ENCODE measurements at regions not wholly inside any gene's neighbourhood (a gene's known extent, or its start where the extent isn't known, plus 50 kb on each side); places are given as distances from the start of the nearest gene placed in this dataset.
A peak's percentile ranks its signal among the peaks of the same experiment; 100 is the strongest.

DNA sequence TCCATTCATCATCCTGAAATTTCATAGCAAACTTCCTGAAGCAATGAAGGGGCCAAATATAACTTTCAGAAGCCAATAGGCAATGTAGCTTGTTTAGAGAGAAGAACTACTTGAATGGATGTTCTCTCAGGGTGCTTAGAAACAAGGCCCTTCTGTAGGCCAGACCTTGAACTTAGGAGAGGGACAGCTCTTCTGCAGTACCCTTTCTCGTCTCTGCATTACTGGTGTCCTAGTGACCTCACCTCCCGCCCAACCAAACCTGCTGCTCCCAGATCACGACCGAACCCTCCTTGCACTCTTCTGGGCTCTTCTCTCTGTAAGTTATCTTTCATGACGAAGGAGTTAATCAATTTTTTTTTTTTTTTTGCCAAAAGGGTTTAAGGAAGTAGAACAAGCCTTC, 543.9 kb downstream of the TDRD15 start:
- no peak for DNase-seq (ENCODE audit: low read depth in 2 of 2)
- TF ChIP-seq, protein P1, sequence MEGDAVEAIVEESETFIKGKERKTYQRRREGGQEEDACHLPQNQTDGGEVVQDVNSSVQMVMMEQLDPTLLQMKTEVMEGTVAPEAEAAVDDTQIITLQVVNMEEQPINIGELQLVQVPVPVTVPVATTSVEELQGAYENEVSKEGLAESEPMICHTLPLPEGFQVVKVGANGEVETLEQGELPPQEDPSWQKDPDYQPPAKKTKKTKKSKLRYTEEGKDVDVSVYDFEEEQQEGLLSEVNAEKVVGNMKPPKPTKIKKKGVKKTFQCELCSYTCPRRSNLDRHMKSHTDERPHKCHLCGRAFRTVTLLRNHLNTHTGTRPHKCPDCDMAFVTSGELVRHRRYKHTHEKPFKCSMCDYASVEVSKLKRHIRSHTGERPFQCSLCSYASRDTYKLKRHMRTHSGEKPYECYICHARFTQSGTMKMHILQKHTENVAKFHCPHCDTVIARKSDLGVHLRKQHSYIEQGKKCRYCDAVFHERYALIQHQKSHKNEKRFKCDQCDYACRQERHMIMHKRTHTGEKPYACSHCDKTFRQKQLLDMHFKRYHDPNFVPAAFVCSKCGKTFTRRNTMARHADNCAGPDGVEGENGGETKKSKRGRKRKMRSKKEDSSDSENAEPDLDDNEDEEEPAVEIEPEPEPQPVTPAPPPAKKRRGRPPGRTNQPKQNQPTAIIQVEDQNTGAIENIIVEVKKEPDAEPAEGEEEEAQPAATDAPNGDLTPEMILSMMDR (IDR thresholded peaks at IDR 0.05; ENCODE audit: low read depth, low read length) = no peak
- no peak overlapping the region for H3K4me3 ChIP-seq (replicated peaks in 1 of 2; ENCODE audit: low read depth in 2 of 2, low read length in 2 of 2)

DNA sequence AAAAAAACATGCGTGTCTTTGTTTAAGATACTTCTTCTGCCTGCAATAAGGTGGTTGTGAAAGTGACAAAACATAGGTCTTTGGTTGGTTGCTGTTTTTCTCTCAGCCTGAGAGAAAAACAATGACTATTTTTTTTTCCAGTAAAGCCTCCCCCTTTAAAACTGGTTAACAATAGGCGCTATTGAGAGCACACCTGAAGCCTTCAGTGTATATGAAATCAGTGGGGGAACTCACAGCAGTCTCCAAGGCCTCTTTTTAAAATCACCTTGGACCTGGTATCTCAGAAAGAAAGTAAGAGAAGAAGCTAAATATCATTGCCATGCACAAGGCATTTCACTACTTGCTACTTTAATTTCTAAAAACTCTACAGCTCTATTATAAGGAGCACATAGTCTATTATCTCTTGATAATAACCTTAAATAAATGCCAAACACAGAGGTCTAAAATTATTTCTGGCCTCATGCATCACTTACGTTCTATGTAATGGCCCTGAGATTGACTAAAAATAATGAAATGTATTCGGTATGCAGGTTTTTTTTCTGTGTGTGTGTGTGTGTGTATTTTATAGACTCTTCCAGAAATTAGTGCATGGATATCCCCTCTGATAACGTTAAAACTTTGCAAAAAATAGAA, 544.4 kb downstream of the TDRD15 start:
- no peak overlapping the region for H3K4me3 ChIP-seq (replicated peaks in 1 of 2; ENCODE audit: low read depth in 2 of 2, low read length in 2 of 2)
- DNase-seq (ENCODE audit: low read depth in 2 of 2) = no peak
- TF ChIP-seq, protein P1 (IDR thresholded peaks at IDR 0.05; ENCODE audit: low read depth, low read length) = no peak

DNA sequence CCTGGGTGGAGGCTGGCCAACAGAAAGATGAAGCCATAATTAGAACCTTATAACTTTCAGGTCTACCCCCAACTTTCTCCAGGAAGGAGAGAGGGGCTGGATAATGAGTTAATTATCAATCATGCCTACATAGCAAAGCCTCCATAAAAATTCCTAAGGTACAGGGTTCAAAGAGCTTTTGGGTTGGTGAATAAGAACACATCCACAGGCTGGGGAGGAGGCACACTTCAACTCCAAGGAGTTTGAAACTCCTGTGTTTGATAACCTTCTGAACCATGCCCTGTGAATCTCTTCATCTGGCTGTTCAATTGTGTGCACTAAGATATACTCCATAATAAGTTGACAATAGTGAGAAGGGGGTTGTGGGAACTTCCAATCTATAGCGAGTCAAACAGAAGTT, 552.3 kb downstream of the TDRD15 start:
- TF ChIP-seq, protein P1 (IDR thresholded peaks at IDR 0.05; ENCODE audit: low read depth, low read length) = no peak
- DNase-seq (ENCODE audit: low read depth in 2 of 2) = no peak
- H3K4me3 ChIP-seq (replicated peaks in 1 of 2; ENCODE audit: low read depth in 2 of 2, low read length in 2 of 2) = no peak overlapping the region

GRCh38 chr2:21676676-21677075, 552.9 kb downstream of the TDRD15 start:
- TF ChIP-seq, protein P1 (IDR thresholded peaks at IDR 0.05; ENCODE audit: low read depth, low read length) = no peak
- no peak overlapping the region for H3K4me3 ChIP-seq (replicated peaks in 1 of 2; ENCODE audit: low read depth in 2 of 2, low read length in 2 of 2)
- DNase-seq (ENCODE audit: low read depth in 2 of 2) = peak in 1 of 2 donors; percentile 16

DNA sequence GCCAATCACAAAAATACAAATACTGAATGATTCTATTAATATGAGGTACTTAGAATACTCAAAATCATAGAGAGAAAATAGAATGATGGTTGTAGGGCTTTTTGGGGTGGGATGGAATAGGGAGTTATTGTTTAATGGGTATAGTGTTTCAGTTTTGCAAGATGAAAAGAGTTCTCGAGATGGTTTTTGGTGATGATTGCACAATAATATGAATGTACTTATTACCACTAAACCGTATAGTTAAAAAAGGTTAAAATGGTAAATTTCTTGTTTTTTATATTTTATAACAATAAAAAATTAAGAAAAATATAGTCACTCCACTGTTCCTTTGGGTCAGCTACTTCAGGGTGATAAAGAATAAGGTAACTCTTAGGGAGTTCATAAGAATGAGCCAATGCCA, 560.1 kb downstream of the TDRD15 start:
- DNase-seq (ENCODE audit: low read depth in 2 of 2) = no peak
- TF ChIP-seq, protein P1 (IDR thresholded peaks at IDR 0.05; ENCODE audit: low read depth, low read length) = no peak
- no peak overlapping the region for H3K4me3 ChIP-seq (replicated peaks in 1 of 2; ENCODE audit: low read depth in 2 of 2, low read length in 2 of 2)

DNA sequence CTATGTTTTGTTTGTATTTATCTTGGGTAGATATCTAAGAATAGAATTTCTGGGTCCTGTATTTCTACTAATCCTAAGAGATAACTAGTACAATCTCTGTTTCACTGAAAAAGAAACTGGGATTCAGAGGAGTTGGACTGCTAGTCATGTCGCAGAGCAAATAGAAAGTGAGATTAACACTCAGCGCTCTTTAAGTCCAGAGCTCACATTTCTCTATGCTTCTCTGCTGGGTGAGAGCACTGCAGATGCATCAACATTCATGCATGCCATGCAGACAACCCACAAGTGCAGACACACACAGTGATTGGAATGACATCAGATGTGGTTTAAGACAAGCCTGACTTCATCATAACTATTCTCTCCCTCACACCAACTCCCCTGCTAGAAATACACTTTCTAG, 563.8 kb downstream of the TDRD15 start:
- DNase-seq (ENCODE audit: low read depth in 2 of 2) = no peak
- TF ChIP-seq, protein P1 (IDR thresholded peaks at IDR 0.05; ENCODE audit: low read depth, low read length) = no peak
- H3K4me3 ChIP-seq (replicated peaks in 1 of 2; ENCODE audit: low read depth in 2 of 2, low read length in 2 of 2) = no peak overlapping the region

DNA sequence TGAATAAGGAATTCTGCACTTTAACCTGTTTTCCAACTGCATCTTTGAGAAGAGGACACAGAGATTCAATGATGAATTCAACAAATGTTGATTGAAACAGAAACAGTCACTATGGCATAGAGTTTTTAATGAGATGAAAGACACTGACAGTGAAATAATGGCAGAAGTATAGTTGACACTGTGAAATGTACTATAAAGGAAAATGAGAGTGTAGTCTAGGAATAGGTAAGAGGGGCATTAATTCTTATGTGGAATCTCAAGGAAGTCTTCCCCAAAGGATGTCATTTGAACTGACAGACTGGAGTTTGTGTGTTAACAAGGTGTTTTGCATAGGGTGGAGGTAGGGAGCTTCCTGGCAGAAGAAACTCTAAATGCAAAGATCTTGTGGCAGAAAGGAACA, 566.2 kb downstream of the TDRD15 start:
- no peak for DNase-seq (ENCODE audit: low read depth in 2 of 2)
- TF ChIP-seq, protein P1 (IDR thresholded peaks at IDR 0.05; ENCODE audit: low read depth, low read length) = no peak
- no peak overlapping the region for H3K4me3 ChIP-seq (replicated peaks in 1 of 2; ENCODE audit: low read depth in 2 of 2, low read length in 2 of 2)

All from cardiac fibroblast (primary cell).